ENCODE measurements at regions not wholly inside any gene's neighbourhood (a gene's known extent, or its start where the extent isn't known, plus 50 kb on each side); places are given as distances from the start of the nearest gene placed in this dataset.

GRCh38 chr5:120073722-120074121 lies 390.4 kb upstream of the PRR16 start:
- Histone ChIP-seq H3K36me3 (no peaks in the 10 kb centered on the region), H3K4me1 (no peaks in the 10 kb centered on the region), H3K27ac (no peak overlapping the region), H3K9me3 (no peaks in the 10 kb centered on the region), H3K27me3 (no peaks in the 10 kb centered on the region), H3K4me3 (no peak overlapping the region)
- TF ChIP-seq, protein P1, sequence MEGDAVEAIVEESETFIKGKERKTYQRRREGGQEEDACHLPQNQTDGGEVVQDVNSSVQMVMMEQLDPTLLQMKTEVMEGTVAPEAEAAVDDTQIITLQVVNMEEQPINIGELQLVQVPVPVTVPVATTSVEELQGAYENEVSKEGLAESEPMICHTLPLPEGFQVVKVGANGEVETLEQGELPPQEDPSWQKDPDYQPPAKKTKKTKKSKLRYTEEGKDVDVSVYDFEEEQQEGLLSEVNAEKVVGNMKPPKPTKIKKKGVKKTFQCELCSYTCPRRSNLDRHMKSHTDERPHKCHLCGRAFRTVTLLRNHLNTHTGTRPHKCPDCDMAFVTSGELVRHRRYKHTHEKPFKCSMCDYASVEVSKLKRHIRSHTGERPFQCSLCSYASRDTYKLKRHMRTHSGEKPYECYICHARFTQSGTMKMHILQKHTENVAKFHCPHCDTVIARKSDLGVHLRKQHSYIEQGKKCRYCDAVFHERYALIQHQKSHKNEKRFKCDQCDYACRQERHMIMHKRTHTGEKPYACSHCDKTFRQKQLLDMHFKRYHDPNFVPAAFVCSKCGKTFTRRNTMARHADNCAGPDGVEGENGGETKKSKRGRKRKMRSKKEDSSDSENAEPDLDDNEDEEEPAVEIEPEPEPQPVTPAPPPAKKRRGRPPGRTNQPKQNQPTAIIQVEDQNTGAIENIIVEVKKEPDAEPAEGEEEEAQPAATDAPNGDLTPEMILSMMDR (IDR thresholded peaks at IDR 0.05) = no peak
- DNase-seq (ENCODE audit: low spot score) = no peak

- no peaks in the 10 kb centered on the region for H3K36me3 ChIP-seq
- H3K4me1 ChIP-seq = no peaks in the 10 kb centered on the region
- no peaks in the 10 kb centered on the region for H3K27me3 ChIP-seq
- H3K4me3 ChIP-seq = no peak overlapping the region
- H3K27ac ChIP-seq = no peak overlapping the region
- no peaks in the 10 kb centered on the region for H3K9me3 ChIP-seq
- TF ChIP-seq, protein P1 (IDR thresholded peaks at IDR 0.05) = no peak
- DNase-seq (ENCODE audit: low spot score) = no peak
Measured at GRCh38 chr5:120080781-120081180, 383.3 kb upstream of the PRR16 start.

DNA sequence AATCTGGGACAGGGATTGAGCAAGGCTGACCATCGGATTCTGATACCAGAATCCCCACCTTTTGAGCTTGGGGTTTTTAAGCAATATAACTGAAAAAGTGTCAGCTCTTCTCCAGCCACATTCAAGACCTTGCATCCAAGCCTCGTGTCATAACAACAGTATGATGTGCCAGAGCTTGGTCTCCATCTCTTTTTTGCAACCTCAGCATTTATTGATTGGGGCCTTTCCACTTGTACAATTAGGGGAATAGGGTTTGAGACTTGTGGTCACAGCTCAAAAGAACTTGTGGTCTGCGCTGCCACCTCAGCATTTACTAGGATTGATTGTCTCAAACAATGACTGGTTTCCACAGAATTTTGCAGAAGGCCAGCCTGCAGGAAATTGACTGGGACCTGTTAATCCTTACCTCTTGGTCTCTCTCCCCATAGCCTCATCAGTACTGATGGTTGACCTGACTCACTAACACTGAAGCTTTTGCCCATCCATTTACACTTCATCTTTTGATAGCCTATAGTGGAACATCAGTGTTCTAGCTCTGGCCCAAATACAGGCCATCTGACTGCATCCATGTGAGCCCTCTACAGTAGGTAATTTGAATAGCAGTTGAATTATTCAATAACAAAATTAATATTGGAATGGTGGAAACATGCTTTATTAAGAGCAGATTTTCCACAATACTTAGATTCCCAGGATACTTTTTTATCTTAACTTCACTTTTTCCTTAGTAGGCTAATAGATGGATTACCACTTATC lies 381.6 kb upstream of the PRR16 start:
- Histone ChIP-seq H3K36me3 (no peaks in the 10 kb centered on the region), H3K9me3 (no peaks in the 10 kb centered on the region), H3K4me1 (no peaks in the 10 kb centered on the region), H3K4me3 (no peak overlapping the region), H3K27ac (no peak overlapping the region), H3K27me3 (no peaks in the 10 kb centered on the region)
- no peak for DNase-seq (ENCODE audit: low spot score)
- TF ChIP-seq, protein P1 (IDR thresholded peaks at IDR 0.05) = no peak

DNA sequence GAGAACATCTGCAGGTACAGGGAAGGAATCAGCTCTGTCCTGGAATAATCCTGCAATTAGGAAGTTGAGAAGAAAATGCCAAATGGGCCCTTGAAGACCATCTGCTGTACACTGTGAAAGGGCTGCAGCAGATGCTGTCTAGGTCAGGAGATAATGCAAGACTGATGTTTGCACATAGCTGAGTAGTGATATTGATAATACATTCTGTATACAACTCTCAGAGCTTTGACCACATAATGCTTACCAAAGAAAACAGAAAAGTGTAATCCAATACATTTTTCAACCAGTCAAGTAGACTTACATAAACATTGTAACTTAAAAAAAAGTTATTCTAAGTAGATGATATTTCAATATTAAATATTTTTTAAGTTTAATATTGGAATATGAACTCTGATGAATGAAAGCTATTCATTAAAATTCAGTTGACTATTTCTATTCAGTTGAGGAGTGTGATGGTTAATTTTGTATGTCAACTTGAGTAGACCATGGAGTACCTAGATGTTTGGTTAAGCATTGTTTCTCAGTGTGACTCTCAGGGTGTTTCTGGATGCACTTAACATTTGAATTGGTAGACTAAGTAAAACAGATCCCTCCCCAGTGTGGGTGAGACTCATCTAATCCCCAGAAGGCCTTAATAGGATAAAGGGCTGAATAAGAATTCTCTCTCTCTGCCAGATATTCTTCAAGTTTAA lies 380.1 kb upstream of the PRR16 start:
- Histone ChIP-seq H3K4me3 (no peak overlapping the region), H3K9me3 (no peaks in the 10 kb centered on the region), H3K27ac (no peak overlapping the region), H3K36me3 (no peaks in the 10 kb centered on the region), H3K4me1 (peaks cover 0 to 2% of the 10 kb centered on the region in 2 donors), H3K27me3 (no peaks in the 10 kb centered on the region)
- TF ChIP-seq, protein P1 (IDR thresholded peaks at IDR 0.05) = no peak
- no peak for DNase-seq (ENCODE audit: low spot score)

- H3K4me3 ChIP-seq = no peak overlapping the region
- no peak overlapping the region for H3K27ac ChIP-seq
- H3K9me3 ChIP-seq = no peaks in the 10 kb centered on the region
- H3K27me3 ChIP-seq = no peaks in the 10 kb centered on the region
- no peaks in the 10 kb centered on the region for H3K36me3 ChIP-seq
- peaks cover 0 to 6% of the 10 kb centered on the region in 2 donors for H3K4me1 ChIP-seq
- DNase-seq (ENCODE audit: low spot score) = no peak
- TF ChIP-seq, protein P1 (IDR thresholded peaks at IDR 0.05) = no peak
Measured at GRCh38 chr5:120084543-120084870, 379.6 kb upstream of the PRR16 start.

All from right atrium auricular region (tissue), 2 donors.